ENCODE measurements at regions not wholly inside any gene's neighbourhood (a gene's known extent, or its start where the extent isn't known, plus 50 kb on each side); places are given as distances from the start of the nearest gene placed in this dataset.
A peak's percentile ranks its signal among the peaks of the same experiment; 100 is the strongest.

- no peaks in the 10 kb centered on the region for H3K27me3 ChIP-seq
- H3K4me3 Mint-ChIP-seq: no peak overlapping the region
- peaks cover 11% of the 10 kb centered on the region for H3F3A ChIP-seq (ENCODE audit: low read depth)
- no peak overlapping the region for H3K27ac ChIP-seq
- H3K9me3 Mint-ChIP-seq: peaks cover 3% of the 10 kb centered on the region
- no peaks in the 10 kb centered on the region for H3K36me3 ChIP-seq
- no peaks in the 10 kb centered on the region for H4K20me1 ChIP-seq (ENCODE audit: low read depth)
- no peaks in the 10 kb centered on the region for H3K36me3 Mint-ChIP-seq
- no peaks in the 10 kb centered on the region for H3K9me3 ChIP-seq (ENCODE audit: low read depth)
- H3K27me3 Mint-ChIP-seq (ENCODE audit: insufficient read depth, low read depth): peaks cover 5% of the 10 kb centered on the region
- H3K27ac Mint-ChIP-seq: no peak overlapping the region
- H3K4me3 ChIP-seq: no peak overlapping the region
- no peak overlapping the region for H3K4me2 ChIP-seq
- H3K4me1 ChIP-seq: peaks cover 5% of the 10 kb centered on the region
- TF ChIP-seq EZH2phosphoT487 (IDR thresholded peaks at IDR 0.05) (no peak), CTCF (IDR thresholded peaks at IDR 0.05) (no peak), EZH2 (IDR thresholded peaks at IDR 0.05) (no peak)
- DNase-seq (ENCODE audit: low spot score): no peak
- H3K79me2 ChIP-seq (ENCODE audit: low read depth): no peaks in the 10 kb centered on the region
- no peak overlapping the region for H3K9ac ChIP-seq
- no peak overlapping the region for H2AFZ ChIP-seq (replicated peaks)
- peaks cover 16% of the 10 kb centered on the region for H3K4me1 Mint-ChIP-seq
These were observed 1237.9 kb downstream of the CDH12 start for GRCh38 chr5:21615195-21615765.

GRCh38 chr5:21613971-21614488 lies 1239.1 kb downstream of the CDH12 start:
- Histone ChIP-seq H3K4me1 (peaks cover 5% of the 10 kb centered on the region), H3K9me3 (ENCODE audit: low read depth) (no peaks in the 10 kb centered on the region), H3F3A (ENCODE audit: low read depth) (peaks cover 11% of the 10 kb centered on the region), H3K4me3 (no peak overlapping the region), H2AFZ (replicated peaks) (no peak overlapping the region), H4K20me1 (ENCODE audit: low read depth) (no peaks in the 10 kb centered on the region), H3K79me2 (ENCODE audit: low read depth) (no peaks in the 10 kb centered on the region), H3K27me3 (no peaks in the 10 kb centered on the region), H3K4me2 (no peak overlapping the region), H3K9ac (no peak overlapping the region), H3K27ac (no peak overlapping the region), H3K36me3 (no peaks in the 10 kb centered on the region)
- TF ChIP-seq CTCF (IDR thresholded peaks at IDR 0.05) (no peak), EZH2phosphoT487 (IDR thresholded peaks at IDR 0.05) (no peak), EZH2 (IDR thresholded peaks at IDR 0.05) (no peak)
- no peaks in the 10 kb centered on the region for H3K36me3 Mint-ChIP-seq
- peaks cover 3% of the 10 kb centered on the region for H3K9me3 Mint-ChIP-seq
- DNase-seq (ENCODE audit: low spot score): peak; percentile 43
- H3K4me3 Mint-ChIP-seq: no peak overlapping the region
- H3K4me1 Mint-ChIP-seq: peaks cover 12% of the 10 kb centered on the region
- peak overlapping the region; percentile 42 for H3K27ac Mint-ChIP-seq
- H3K27me3 Mint-ChIP-seq (ENCODE audit: insufficient read depth, low read depth): peaks cover 5% of the 10 kb centered on the region

- Mint-ChIP-seq H3K9me3 (no peaks in the 10 kb centered on the region), H3K36me3 (no peaks in the 10 kb centered on the region), H3K4me1 (peaks cover under 1% of the 10 kb centered on the region), H3K27ac (no peak overlapping the region), H3K4me3 (no peak overlapping the region), H3K27me3 (ENCODE audit: insufficient read depth, low read depth) (no peaks in the 10 kb centered on the region)
- no peak for TF ChIP-seq CTCF (IDR thresholded peaks at IDR 0.05)
- no peak for TF ChIP-seq EZH2phosphoT487 (IDR thresholded peaks at IDR 0.05)
- TF ChIP-seq EZH2 (IDR thresholded peaks at IDR 0.05): no peak
- Histone ChIP-seq H3K27me3 (no peaks in the 10 kb centered on the region), H3K27ac (no peak overlapping the region), H3K36me3 (no peaks in the 10 kb centered on the region), H3K4me3 (no peak overlapping the region), H3K4me2 (no peak overlapping the region), H3K79me2 (ENCODE audit: low read depth) (no peaks in the 10 kb centered on the region), H3K9me3 (ENCODE audit: low read depth) (no peaks in the 10 kb centered on the region), H3K9ac (no peak overlapping the region), H2AFZ (replicated peaks) (no peak overlapping the region), H4K20me1 (ENCODE audit: low read depth) (no peaks in the 10 kb centered on the region), H3K4me1 (no peaks in the 10 kb centered on the region), H3F3A (ENCODE audit: low read depth) (no peaks in the 10 kb centered on the region)
- no peak for DNase-seq (ENCODE audit: low spot score)
These were observed 1249.3 kb downstream of the CDH12 start for GRCh38 chr5:21603796-21604195.

All from neural progenitor cell (in vitro differentiated cells).